Non-pigmented ciliary epithelial cell (primary cell): ENCODE measurements at regions not wholly inside any gene's neighbourhood (a gene's known extent, or its start where the extent isn't known, plus 50 kb on each side); places are given as distances from the start of the nearest gene placed in this dataset.
"Not testable (repeated sequence)": the region's sequence is repeated elsewhere in the genome, so short reads cannot be mapped to it uniquely, and the experiment has no call there.

Source experiments
- DNase-seq: peaks from one replicate; pipeline ENCODE4 v3.0.0-alpha.2; 2010; ENCODE audit warnings: low read depth

DNA sequence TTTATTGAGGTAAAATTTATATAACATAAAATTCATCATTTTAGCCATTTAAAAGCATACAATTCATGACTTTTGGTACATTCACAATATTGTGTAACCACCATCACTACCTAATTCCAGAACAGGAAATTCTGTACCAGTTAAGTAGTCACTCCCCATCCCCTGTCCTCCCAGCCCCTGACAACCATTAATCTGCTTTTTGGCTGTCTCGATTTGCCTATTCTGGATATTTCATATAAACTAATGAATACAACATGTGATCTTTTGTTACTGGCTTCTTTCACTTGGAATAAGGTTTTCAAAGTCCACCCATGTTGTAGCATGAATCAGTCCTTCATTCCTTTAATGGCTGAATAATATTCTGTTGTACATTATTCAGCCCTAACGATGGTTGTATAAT is 115.6 kb upstream of the KLF14 start:
- no peak for DNase-seq

GRCh38 chr7:130850956-130851355 is 116.9 kb upstream of the KLF14 start:
- DNase-seq: no peak

DNA sequence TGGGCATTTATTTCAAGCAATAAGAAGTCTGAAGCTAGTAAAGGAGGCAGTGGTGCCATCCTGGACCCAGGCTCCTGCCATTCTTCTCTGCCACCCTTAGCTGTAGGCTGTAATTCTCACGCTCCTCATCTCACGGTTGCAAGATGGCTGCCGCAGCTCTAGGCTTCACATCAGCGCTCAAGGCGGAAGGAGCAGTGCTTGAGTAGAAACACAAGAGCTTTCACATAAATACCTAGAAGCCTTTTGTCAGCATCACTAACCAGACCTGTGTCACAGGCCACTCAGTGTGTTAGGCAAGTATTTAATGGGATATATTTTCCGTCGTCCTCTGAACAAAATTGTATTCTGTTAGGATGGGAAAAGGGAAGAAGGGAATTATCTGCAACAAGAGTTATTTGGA is 118.9 kb upstream of the KLF14 start:
- DNase-seq: no peak

- DNase-seq: no peak
Measured at GRCh38 chr7:130853503-130854279, 119.7 kb upstream of the KLF14 start.

DNA sequence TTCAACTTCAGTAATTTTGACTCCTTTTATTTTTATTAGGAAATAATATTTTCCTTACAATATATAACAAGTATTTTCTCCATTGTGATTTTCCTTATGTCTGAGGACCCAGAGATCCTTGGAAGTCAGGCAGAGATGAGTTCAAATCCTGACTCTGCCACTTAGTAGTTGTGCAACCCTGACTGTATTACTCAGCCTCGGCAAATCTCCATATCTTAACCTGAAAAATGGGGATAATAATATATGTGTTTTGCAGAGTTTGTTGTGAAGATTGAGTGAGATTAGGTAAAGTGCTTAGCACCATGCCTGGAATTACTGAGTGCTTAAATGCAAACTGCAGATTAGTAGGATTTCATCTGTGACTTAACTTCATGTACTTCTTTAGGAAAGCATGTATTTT is 120.5 kb upstream of the KLF14 start:
- DNase-seq: no peak

DNA sequence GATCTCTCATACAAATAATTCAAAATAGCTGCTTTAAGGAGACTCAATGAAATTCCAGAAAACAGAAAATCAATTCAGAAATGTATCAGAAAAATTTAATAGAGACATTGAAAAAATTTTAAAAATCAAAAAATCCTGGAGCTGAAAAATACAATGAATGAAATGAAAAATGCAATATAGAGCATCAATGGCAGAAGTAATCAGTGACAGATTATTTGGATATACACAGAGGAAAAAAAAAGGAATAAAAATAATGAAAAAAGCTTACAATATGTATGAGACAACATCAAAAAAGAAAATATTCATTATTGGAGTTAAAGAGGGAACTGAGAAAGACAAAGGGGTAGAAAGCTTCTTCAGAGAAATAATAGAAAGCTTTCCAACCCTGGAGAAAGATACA is 122.9 kb upstream of the KLF14 start:
- DNase-seq: no peak

- not testable (repeated sequence) for DNase-seq
Measured at GRCh38 chr7:130860832-130861231, 126.8 kb upstream of the KLF14 start.

DNA sequence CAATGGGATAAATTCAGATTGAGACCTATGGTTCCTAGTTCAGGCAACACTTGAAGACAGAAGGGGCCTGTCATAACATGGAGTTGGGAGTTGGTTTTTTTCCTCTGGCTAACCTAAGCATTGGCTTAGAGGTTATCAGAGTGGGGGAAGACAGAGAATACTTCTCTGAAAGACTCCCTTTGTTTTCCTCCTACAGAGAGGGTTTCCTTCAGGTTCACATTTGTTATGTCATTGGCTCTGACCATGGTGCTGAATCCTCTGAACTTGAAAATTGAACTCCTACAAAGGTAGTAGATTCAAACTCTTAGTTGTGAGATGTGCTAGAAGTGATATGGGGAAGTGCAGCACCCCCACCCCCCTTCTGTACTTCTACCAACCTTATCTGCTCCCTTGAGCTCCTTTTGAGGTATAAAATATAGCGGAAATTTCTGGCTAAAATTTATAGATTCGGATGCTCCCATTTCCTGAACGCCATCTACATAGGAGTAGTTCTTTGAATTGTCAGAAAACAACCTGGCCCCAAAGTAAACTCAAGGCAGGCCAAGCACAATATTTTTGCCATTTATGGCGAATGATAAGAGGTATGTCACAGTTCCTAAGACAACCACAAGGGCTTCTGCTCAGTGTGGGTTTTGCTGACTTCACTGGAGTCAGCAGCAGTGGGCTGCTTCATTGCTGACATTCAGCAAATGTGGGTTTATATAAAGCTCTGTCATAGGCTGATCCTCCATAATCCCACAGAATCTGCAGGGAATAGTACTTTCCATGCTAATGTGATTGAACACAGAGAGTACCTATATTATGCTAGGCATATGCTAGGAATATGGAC is 131.6 kb upstream of the KLF14 start:
- DNase-seq: no peak

DNA sequence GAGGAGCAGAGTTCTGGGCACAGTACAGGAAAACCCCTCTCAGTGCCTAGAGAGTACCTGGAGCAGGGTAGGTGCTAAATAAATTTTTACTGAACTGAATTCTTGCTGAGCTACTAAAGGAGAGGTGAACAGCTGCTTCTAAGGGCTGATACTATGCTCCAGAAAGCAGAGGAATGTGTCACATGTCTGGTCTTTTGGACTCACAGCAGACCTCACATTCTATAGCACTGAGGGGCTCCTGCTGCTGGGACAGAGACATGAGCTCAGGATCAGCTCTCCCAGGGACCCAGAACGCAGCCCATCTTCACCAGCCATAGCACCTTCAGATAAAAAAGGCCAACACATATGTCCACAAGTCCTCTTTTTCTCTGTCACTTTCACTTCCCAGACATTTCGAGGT is 133.0 kb upstream of the KLF14 start:
- DNase-seq: no peak

DNA sequence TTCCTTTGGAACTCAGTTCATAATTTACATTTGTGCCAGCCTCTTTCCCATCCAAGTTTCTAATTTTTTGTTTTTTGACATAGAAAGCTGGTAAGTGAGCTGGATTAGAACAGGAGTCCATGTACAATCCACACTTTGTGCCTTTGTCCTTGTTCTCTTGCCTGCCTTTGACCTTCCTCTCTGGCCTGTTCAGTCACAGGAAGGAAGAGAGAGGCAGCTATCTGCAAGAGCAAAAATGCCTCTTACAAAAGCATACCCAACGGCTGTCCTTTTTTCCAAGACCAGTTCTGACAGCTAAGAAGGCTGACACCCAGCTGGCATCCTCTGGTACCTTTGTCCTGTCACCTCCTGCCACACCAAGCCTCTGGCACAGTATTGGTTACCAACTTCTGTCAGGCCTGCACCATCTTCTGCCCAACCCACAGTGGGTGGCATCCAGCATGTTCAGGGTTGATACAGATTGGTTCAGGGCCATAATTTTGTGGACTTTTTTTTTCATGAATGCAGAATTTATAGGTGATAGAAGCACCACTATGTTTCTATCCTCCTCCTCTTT is 133.7 kb upstream of the KLF14 start:
- no peak for DNase-seq

GRCh38 chr7:130868139-130868538 is 134.1 kb upstream of the KLF14 start:
- no peak for DNase-seq

GRCh38 chr7:130869918-130870317 is 135.9 kb upstream of the KLF14 start:
- no peak for DNase-seq

DNA sequence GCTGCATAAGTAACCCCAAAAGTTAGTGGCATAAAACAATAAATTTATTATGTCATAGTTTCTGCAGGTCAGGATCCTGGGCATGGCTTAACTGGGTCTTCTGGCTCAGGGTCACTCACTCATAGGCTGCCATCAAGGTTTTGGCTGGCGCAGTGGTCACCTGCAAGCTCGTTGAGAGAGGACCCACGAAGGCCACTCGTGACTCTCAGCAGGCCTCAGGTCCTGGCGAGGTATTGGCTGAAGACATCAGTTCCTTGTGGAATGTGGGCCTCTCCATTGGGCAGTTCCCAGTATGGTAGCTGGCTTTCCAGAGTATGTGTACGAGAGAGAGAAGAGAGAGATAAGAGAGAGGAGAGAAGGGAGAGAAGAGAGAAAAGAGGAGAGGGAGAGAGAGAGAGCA is 138.3 kb upstream of the KLF14 start:
- DNase-seq: no peak

- no peak for DNase-seq
Measured at GRCh38 chr7:130872756-130873448, 138.9 kb upstream of the KLF14 start.

DNA sequence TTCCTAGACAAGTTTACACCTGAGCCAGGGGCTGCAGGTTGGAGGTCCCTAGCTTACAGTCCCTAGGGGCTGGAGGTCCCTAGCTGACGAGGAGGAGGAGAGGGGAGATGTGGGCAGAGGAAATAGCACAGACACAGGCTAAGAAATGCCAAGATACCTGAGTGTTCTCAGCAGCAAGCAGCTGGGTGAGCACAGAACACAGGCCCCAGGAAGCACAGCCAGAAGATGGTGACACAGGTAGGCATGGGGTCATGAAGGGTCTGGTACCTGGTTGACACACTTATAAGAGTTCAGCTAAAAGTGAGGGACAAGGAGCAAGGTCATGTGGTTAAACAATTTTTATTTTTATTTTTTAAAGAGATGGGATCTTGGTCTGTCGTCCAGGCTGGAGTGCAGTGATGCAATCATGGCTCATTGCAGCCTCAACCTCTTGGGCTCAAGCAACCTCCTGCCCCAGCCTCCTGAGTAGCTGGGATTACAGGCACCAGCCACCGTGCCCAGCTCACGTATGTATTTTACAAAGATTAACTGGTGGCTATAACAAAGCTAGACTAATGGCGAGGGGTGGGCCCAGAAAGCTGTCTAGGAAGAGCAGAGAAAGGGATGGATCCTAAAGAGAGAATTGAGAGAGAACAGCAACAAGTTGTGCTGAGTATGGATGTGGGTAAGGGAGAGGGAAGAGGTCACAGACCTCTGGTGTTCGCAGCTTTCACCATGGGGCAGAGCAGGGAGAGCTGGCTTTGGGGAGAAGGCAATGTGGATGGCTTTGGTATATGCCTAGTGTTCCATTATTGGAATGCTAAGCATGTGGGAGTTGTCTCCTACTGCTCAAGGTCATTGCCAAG is 140.3 kb upstream of the KLF14 start:
- DNase-seq: no peak

DNA sequence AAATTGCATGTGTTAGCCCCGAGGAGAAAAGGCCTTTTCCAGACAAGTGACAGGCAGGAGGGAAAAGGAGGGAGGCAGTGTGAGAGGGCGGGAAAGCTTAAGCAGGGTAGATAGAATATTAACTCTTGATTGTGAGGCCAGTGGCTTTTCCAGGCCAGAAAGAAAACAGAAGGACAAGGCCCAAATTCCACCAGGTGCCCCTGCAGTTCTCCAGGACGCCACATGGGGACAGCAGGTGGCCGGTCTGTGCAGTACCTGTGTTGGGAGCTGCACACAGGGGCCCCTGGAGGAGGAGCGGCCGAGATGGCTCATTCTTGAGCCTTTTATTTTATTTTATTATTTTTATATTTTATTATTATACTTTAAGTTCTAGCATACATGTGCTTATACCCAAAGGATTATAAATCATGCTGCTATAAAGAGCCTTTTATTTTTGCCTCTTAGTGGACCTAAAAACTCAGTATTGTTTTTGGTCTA is 141.3 kb upstream of the KLF14 start:
- no peak for DNase-seq

DNA sequence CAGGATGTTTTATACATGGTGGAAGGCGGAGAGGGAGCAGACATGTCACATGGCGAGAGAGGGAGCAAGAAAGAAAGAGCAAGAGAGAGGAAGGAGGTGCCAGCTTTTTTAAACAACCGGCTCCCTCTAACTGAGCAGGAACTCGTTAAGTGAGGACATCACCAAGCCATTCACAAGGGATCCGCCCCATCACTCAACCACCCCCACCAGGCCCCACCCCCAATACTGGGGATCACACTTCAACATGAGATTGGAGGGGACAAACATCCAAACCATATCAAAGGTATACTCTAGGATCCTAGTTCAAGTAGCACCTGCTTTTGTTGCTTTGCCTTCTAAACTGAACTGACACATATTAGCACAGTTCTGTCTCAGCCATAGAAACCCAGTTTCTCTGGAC is 141.9 kb upstream of the KLF14 start:
- DNase-seq: no peak

DNA sequence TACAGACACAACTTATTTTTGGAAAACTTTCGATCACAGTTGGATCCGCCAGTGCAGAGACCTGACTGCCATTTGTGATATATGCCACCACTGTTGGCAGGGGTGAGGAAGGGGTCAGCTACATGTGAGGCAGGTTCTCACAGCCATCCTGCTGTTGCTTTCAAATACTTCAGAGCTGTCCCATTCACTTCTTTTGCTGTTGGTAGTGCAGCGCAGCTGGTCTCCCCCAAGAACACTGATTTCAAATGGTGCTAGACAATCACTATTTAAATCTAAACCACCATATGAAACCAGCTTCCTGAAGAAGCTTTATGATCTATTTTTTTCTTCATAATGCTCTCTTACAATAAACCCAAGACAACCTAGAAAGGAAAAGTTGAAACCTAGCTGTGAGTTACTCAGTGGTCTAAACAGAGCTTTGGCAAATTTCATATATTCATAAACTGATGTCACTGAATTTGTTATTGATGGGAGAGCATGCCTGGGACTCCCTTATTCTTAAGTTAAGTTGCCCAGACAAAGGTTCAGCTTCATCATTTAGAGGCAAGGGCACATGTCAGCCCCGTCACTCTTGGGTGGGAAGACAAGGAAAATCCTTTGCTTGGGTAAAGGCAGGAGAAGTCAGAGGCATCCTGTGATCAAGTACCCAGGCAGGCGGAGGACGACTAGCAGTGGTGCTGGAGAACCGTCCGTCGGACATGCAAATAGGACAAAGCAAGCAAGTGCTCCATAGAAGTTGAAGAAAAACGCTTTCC is 143.4 kb upstream of the KLF14 start:
- DNase-seq: no peak

DNA sequence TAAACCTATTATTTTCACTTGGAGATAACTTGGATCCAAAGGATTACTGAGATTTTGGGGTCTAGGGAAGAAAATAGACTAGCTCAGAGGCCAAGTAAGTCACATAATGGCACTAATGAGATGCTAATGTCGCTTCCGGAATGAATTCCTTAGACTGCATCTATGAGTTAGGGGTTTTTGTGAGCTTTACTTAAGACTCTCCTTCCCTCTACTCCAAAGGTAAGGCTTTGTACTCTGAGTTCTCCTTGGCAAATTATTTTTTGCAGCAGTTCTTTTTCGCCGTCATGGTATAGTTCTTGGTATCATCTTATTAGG is 143.9 kb upstream of the KLF14 start:
- DNase-seq: no peak

DNA sequence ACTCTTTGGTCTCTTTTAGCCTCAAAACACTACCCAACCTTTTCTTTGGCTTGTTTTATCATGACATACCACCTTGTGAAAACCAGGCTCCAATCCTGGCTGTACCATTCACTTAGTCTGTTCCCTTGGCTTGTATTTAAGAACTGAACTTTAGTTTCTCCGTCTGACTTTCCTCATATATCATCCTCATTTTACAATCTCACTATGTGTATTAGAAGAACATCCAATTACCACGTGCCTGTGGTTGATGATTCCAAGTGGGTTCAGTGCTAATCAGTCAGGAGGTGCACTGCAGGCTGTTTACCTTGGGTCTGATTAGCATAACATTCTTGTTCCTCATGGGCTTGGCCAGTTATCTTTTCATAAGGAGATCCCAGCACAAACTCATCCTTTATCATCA is 144.8 kb upstream of the KLF14 start:
- DNase-seq: no peak

- DNase-seq: no peak
Measured at GRCh38 chr7:130879191-130879590, 145.2 kb upstream of the KLF14 start.
